GM12878 (cell line): ENCODE measurements at regions not wholly inside any gene's neighbourhood (a gene's known extent, or its start where the extent isn't known, plus 50 kb on each side); places are given as distances from the start of the nearest gene placed in this dataset.

ENCODE experiments used
- ATAC-seq: fragments of 200-7000 bp; cut with Tn5 transposase; 3 replicates; pipeline ENCODE4 v1.9.1; 2020; ENCODE audit warnings: mild to moderate bottlenecking, moderate library complexity
- BruUV-seq: library from RNA; stranded (reverse); fragments of 400-500 nt; replicated peaks from 2 replicates; lab custom pipeline; 2021; lab: Mats Ljungman, UMichigan
- CTCF ChIA-PET: fragments of 300-600 bp; sonication (Branson Sonifier 250); formaldehyde crosslinking; extraction: SDS; loops from one replicate; lab custom pipeline; 2021; ENCODE audit warnings: inconsistent platforms; lab: Yijun Ruan, JAX
- POLR2A ChIA-PET: fragments of 350-600 bp; formaldehyde crosslinking; extraction: SDS; loops from one replicate; lab custom pipeline; 2021; ENCODE audit warnings: inconsistent platforms; lab: Charles Lee
- RAD21 ChIA-PET: fragments of 300-600 bp; sonication (Branson Sonifier 250); formaldehyde crosslinking; loops from one replicate; lab custom pipeline; 2023; ENCODE audit warnings: antibody characterized with exemption; ENCODE audit not compliant: unreplicated experiment; lab: Charles Lee
- SMC1A ChIA-PET: fragments of 300-600 bp; sonication (Branson Sonifier 250); formaldehyde crosslinking; loops from one replicate; lab custom pipeline; 2023; ENCODE audit not compliant: unreplicated experiment, uncharacterized antibody; lab: Charles Lee
- DNase-seq: peaks from one replicate; pipeline ENCODE4 v3.0.0-alpha.2; 2011; ENCODE audit warnings: low read depth, low spot score
- FAIRE-seq: peaks from 3 replicates; lab custom pipeline; 2011; peaks lifted over from hg19 to GRCh38; lab: Jason Lieb, UNC
- H2AFZ ChIP-seq: 2 replicates; pipeline ENCODE4 v1.6.0; 2011; ENCODE audit warnings: low read depth, low read length, control low read depth; ENCODE audit not compliant: control insufficient read depth
- H3K27ac ChIP-seq: 2 replicates; pipeline ENCODE4 v1.5.1; 2011; ENCODE audit warnings: control low read depth; ENCODE audit not compliant: control insufficient read depth, insufficient read depth
- H3K27me3 ChIP-seq, 2 experiments: replicated peaks in 1 of 2; 2 replicates each; pipeline versions ENCODE4 v1.6.0 to v1.6.1; 2011; ENCODE audit warnings: low read length in 1 of 2; ENCODE audit not compliant: control insufficient read depth in 2 of 2, insufficient read depth in 2 of 2
- H3K36me3 ChIP-seq, 2 experiments: 2 replicates each; pipeline ENCODE4 v1.5.1; 2011; ENCODE audit warnings: low read length in 1 of 2; ENCODE audit not compliant: control insufficient read depth in 2 of 2, insufficient read depth in 2 of 2
- H3K4me1 ChIP-seq: 2 replicates; pipeline ENCODE4 v1.6.1; 2011; ENCODE audit warnings: mild to moderate bottlenecking, low read length, moderate library complexity, mixed read lengths; ENCODE audit not compliant: control insufficient read depth, insufficient read depth
- H3K4me2 ChIP-seq: 2 replicates; pipeline ENCODE4 v1.6.0; 2011; ENCODE audit warnings: control low read depth; ENCODE audit not compliant: control insufficient read depth, insufficient read depth
- H3K4me3 ChIP-seq: fragments of 200-600 bp; sonication (generic); 2 replicates; pipeline ENCODE4 v1.5.1; 2016
- H3K79me2 ChIP-seq: 2 replicates; pipeline ENCODE4 v1.6.0; 2011; ENCODE audit warnings: low read length; ENCODE audit not compliant: control insufficient read depth, insufficient read depth
- H3K9ac ChIP-seq: 2 replicates; pipeline ENCODE4 v1.8.0; 2011; ENCODE audit warnings: low read length, control low read depth, mixed read lengths; ENCODE audit not compliant: control insufficient read depth, insufficient read depth
- H3K9me3 ChIP-seq: replicated peaks from 3 replicates; pipeline ENCODE4 v1.5.1; 2011; ENCODE audit warnings: mild to moderate bottlenecking, low read length; ENCODE audit not compliant: control insufficient read depth, insufficient read depth
- H4K20me1 ChIP-seq: 2 replicates; pipeline ENCODE4 v1.6.0; 2011; ENCODE audit not compliant: control insufficient read depth, insufficient read depth
- HDAC2 ChIP-seq: fragments of 200-600 bp; sonication (generic); IDR thresholded peaks from 2 replicates; pipeline ENCODE4 v1.6.1; 2017
- IKZF1 ChIP-seq: fragments of 450-650 bp; conservative IDR thresholded peaks from 2 replicates; pipeline ENCODE4 v1.6.1; 2017; ENCODE audit warnings: antibody characterized with exemption, mild to moderate bottlenecking
- IRF4 ChIP-seq: IDR thresholded peaks from 2 replicates; pipeline ENCODE4 v1.6.1; 2011; ENCODE audit warnings: low read depth, low read length
- JUND ChIP-seq: IDR thresholded peaks from 2 replicates; pipeline ENCODE4 v1.6.1; 2012; ENCODE audit warnings: low read depth, mild to moderate bottlenecking, low read length, improper control_type of control experiment, moderate library complexity
- MEF2B ChIP-seq: fragments of 450-650 bp; IDR thresholded peaks from 2 replicates; pipeline ENCODE4 v1.6.1; 2018; ENCODE audit warnings: mild to moderate bottlenecking, moderate library complexity; ENCODE audit not compliant: partially characterized antibody, poor library complexity, severe bottlenecking
- NBN ChIP-seq: fragments of 450-650 bp; IDR thresholded peaks from 2 replicates; pipeline ENCODE4 v1.6.1; 2016
- NFYB ChIP-seq: IDR thresholded peaks from 2 replicates; pipeline ENCODE4 v1.6.1; 2011; ENCODE audit warnings: low read depth, mild to moderate bottlenecking, low read length, improper control_type of control experiment, moderate library complexity; ENCODE audit not compliant: insufficient read depth
- RUNX3 ChIP-seq: IDR thresholded peaks from 2 replicates; pipeline ENCODE4 v1.6.1; 2012; ENCODE audit warnings: low read length, inconsistent platforms
- SP1 ChIP-seq: IDR thresholded peaks from one replicate; pipeline ENCODE4 v1.6.1; 2011; ENCODE audit warnings: low read depth, low read length
- TARDBP ChIP-seq: IDR thresholded peaks from 2 replicates; pipeline ENCODE4 v1.6.1; 2016; ENCODE audit warnings: borderline replicate concordance
- TBL1XR1 ChIP-seq: IDR thresholded peaks from 2 replicates; pipeline ENCODE4 v1.6.1; 2012; ENCODE audit warnings: low read depth, low read length, improper control_type of control experiment
- WGBS: methylation state at CpG from one replicate; pipeline ENCODE4 v1.1.6; 2016; ENCODE audit warnings: low lambda C conversion rate; ENCODE audit not compliant: insufficient replicate concordance, insufficient coverage; ENCODE audit errors: missing lambda C conversion rate; 5-methylcytosine and 5-hydroxymethylcytosine counted together
- in situ Hi-C: fragments of 300-500 bp; cut with MboI; formaldehyde crosslinking; loops from 9 replicates; pipeline ENCODE4 v1.14.3; 2018; ENCODE audit warnings: mixed read lengths
- intact Hi-C: fragments of 100-400 bp; cut with micrococcal nuclease; formaldehyde crosslinking; loops from one replicate; pipeline ENCODE4 v1.14.2; 2022; ENCODE audit not compliant: unreplicated experiment
- TF ChIP-seq, protein P1 (sequence below): fragments of 450-650 bp; IDR thresholded peaks from 2 replicates; pipeline ENCODE4 v1.6.1; 2017; ENCODE audit warnings: low read depth, mild to moderate bottlenecking, moderate library complexity
- TF ChIP-seq, protein P2 (sequence below): fragments of 450-650 bp; IDR thresholded peaks from 2 replicates; pipeline ENCODE4 v1.6.1; 2017; ENCODE audit warnings: mild to moderate bottlenecking

DNA sequence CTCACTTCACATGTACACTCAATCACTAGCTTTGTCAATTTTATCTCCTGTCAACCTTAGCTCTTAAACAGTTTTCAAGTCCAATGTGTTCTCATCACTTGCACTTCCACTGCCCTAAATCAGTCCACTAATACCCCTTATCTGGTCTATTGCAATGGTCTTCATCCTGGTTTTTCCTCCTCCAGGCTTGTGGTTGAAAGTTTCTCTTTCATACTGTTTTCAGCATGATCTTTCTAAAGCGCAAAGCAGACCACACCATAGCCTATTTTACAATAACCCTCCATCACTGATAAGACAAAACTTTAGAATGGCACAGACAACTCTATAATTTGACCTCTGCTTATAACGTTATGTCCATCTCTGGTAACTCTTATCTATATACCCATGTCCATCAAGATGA is 62.0 kb upstream of the DDHD1 start:
- Histone ChIP-seq H3K27ac (no peak overlapping the region), H3K4me1 (peaks cover 3% of the 10 kb centered on the region; the same call in 1 of the 2 replicates), H3K36me3 (no peaks in the 10 kb centered on the region), H3K27me3 (no peaks in the 10 kb centered on the region), H3K79me2 (no peaks in the 10 kb centered on the region), H2AFZ (no peak overlapping the region), H4K20me1 (no peaks in the 10 kb centered on the region), H3K9ac (no peak overlapping the region), H3K4me3 (no peak overlapping the region), H3K9me3 (no peaks in the 10 kb centered on the region), H3K4me2 (no peak overlapping the region)
- TF ChIP-seq, protein P1, sequence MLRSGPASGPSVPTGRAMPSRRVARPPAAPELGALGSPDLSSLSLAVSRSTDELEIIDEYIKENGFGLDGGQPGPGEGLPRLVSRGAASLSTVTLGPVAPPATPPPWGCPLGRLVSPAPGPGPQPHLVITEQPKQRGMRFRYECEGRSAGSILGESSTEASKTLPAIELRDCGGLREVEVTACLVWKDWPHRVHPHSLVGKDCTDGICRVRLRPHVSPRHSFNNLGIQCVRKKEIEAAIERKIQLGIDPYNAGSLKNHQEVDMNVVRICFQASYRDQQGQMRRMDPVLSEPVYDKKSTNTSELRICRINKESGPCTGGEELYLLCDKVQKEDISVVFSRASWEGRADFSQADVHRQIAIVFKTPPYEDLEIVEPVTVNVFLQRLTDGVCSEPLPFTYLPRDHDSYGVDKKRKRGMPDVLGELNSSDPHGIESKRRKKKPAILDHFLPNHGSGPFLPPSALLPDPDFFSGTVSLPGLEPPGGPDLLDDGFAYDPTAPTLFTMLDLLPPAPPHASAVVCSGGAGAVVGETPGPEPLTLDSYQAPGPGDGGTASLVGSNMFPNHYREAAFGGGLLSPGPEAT = no peak
- no peak for TF ChIP-seq TBL1XR1
- no peak for TF ChIP-seq IRF4
- TF ChIP-seq IKZF1 = no peak
- TF ChIP-seq RUNX3 = no peak
- no peak for TF ChIP-seq NFYB
- TF ChIP-seq, protein P2, sequence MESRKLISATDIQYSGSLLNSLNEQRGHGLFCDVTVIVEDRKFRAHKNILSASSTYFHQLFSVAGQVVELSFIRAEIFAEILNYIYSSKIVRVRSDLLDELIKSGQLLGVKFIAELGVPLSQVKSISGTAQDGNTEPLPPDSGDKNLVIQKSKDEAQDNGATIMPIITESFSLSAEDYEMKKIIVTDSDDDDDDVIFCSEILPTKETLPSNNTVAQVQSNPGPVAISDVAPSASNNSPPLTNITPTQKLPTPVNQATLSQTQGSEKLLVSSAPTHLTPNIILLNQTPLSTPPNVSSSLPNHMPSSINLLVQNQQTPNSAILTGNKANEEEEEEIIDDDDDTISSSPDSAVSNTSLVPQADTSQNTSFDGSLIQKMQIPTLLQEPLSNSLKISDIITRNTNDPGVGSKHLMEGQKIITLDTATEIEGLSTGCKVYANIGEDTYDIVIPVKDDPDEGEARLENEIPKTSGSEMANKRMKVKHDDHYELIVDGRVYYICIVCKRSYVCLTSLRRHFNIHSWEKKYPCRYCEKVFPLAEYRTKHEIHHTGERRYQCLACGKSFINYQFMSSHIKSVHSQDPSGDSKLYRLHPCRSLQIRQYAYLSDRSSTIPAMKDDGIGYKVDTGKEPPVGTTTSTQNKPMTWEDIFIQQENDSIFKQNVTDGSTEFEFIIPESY = no peak
- no peak for TF ChIP-seq HDAC2
- TF ChIP-seq NBN = no peak
- TF ChIP-seq TARDBP = no peak
- no peak for TF ChIP-seq JUND
- TF ChIP-seq MEF2B = no peak
- no peak for TF ChIP-seq SP1
- ChIA-PET SMC1A (interaction anchor here (3.0 kb wide), 1 partner anchor 12 kb away, joined by 11 read pairs; no protein-coding TSS in a partner anchor), RAD21 (no interaction called here), POLR2A (no interaction called here), CTCF (no interaction called here)
- no TSS peak for BruUV-seq
- DNase-seq = no peak
- in situ Hi-C loops = no loop called here
- ATAC-seq = no peak
- intact Hi-C loops = no loop called here
- FAIRE-seq = no peak
- WGBS = 71% methylated on average over 2 of the region's 2 CpGs
